H1 (cell line): ENCODE measurements at regions not wholly inside any gene's neighbourhood (a gene's known extent, or its start where the extent isn't known, plus 50 kb on each side); places are given as distances from the start of the nearest gene placed in this dataset.

Source experiments
- CTCF ChIA-PET: fragments of 300-600 bp; sonication (Branson Sonifier 250); formaldehyde crosslinking; loops from one replicate; lab custom pipeline; 2021; ENCODE audit not compliant: partially characterized antibody; lab: Charles Lee
- POLR2A ChIA-PET: fragments of 300-600 bp; sonication (Branson Sonifier 250); formaldehyde crosslinking; loops from one replicate; lab custom pipeline; 2021; ENCODE audit warnings: inconsistent platforms; ENCODE audit not compliant: partially characterized antibody; lab: Charles Lee
- DNase-seq, 2 experiments: peaks; one replicate each; pipeline versions ENCODE4 v3.0.0 to v3.0.0-alpha.2; 2010 to 2022; ENCODE audit warnings: low spot score in 2 of 2, low read depth in 1 of 2, mixed read lengths in 1 of 2
- FAIRE-seq: peaks from 2 replicates; lab custom pipeline; 2011; peaks lifted over from hg19 to GRCh38; lab: Jason Lieb, UNC
- H2AFZ ChIP-seq: 2 replicates; pipeline ENCODE4 v1.8.1; 2012; ENCODE audit warnings: low read length, inconsistent platforms
- H2AK5ac ChIP-seq: 2 replicates; pipeline ENCODE4 v1.6.1; 2013; ENCODE audit warnings: low read depth, low read length
- H2BK120ac ChIP-seq: replicated peaks from 2 replicates; pipeline ENCODE3; 2013; ENCODE audit warnings: low read depth, low read length, inconsistent platforms
- H2BK12ac ChIP-seq: 2 replicates; pipeline ENCODE4 v1.6.1; 2013; ENCODE audit warnings: low read depth, low read length
- H2BK15ac ChIP-seq: 2 replicates; pipeline ENCODE4 v1.6.1; 2013; ENCODE audit warnings: low read length
- H2BK20ac ChIP-seq: 2 replicates; pipeline ENCODE4 v1.6.1; 2013; ENCODE audit warnings: low read length
- H2BK5ac ChIP-seq: 2 replicates; pipeline ENCODE4 v1.6.1; 2013; ENCODE audit warnings: low read depth, low read length
- H3K14ac ChIP-seq: 2 replicates; pipeline ENCODE4 v1.6.1; 2013; ENCODE audit warnings: inconsistent platforms; ENCODE audit not compliant: insufficient read length
- H3K18ac ChIP-seq: 2 replicates; pipeline ENCODE4 v1.6.1; 2013; ENCODE audit warnings: low read length; ENCODE audit errors: extremely low read depth
- H3K23ac ChIP-seq: 2 replicates; pipeline ENCODE4 v1.6.1; 2013; ENCODE audit warnings: inconsistent platforms; ENCODE audit not compliant: insufficient read length
- H3K23me2 ChIP-seq: 2 replicates; pipeline ENCODE4 v1.6.1; 2013; ENCODE audit warnings: low read depth, low read length
- H3K27ac ChIP-seq: 2 replicates; pipeline ENCODE4 v1.6.1; 2011; ENCODE audit warnings: low read depth, low read length, inconsistent platforms
- H3K27me3 ChIP-seq, 4 experiments: replicated peaks in 1 of 4; 1 replicate in 1 of 4; 2 replicates in 3 of 4; pipeline versions ENCODE4 v1.6.1 to v1.8.1; 2011 to 2013; ENCODE audit warnings: low read length in 3 of 4, mild to moderate bottlenecking in 3 of 4, inconsistent platforms in 2 of 4, mixed read lengths in 2 of 4, moderate library complexity in 1 of 4; ENCODE audit not compliant: control insufficient read depth in 3 of 4, insufficient read depth in 3 of 4; ENCODE audit errors: extremely low read depth in 1 of 4
- H3K36me3 ChIP-seq, 4 experiments: 2 replicates each; pipeline versions ENCODE4 v1.6.1 to v1.8.1; 2011 to 2013; ENCODE audit warnings: mild to moderate bottlenecking in 4 of 4, low read length in 3 of 4, moderate library complexity in 2 of 4, control low read depth in 1 of 4, inconsistent platforms in 1 of 4; ENCODE audit not compliant: insufficient read depth in 4 of 4, control insufficient read depth in 2 of 4
- H3K4ac ChIP-seq: replicated peaks from 2 replicates; pipeline ENCODE3; 2013; ENCODE audit warnings: low read length, low read depth, mixed read lengths, inconsistent platforms; ENCODE audit not compliant: insufficient read length
- H3K4me1 ChIP-seq, 4 experiments: replicated peaks in 1 of 4; 1 replicate in 1 of 4; 2 replicates in 3 of 4; pipeline versions ENCODE4 v1.6.1 to v1.8.1; 2011 to 2013; ENCODE audit warnings: low read length in 3 of 4, inconsistent platforms in 2 of 4, mixed read lengths in 1 of 4; ENCODE audit not compliant: insufficient read depth in 4 of 4, control insufficient read depth in 3 of 4
- H3K4me2 ChIP-seq, 2 experiments: 2 replicates each; pipeline versions ENCODE4 v1.6.1 to v1.8.1; 2011 to 2013; ENCODE audit warnings: low read depth in 2 of 2, low read length in 2 of 2, control low read depth in 1 of 2, inconsistent platforms in 1 of 2, mild to moderate bottlenecking in 1 of 2; ENCODE audit not compliant: insufficient read depth in 1 of 2
- H3K4me3 ChIP-seq, 4 experiments: fragments of 200-600, 300-600 bp in 1 of 4; sonication (generic), shearing (Covaris generic), sonication (Bioruptor Twin) in 1 of 4; 2 replicates each; pipeline versions ENCODE4 v1.5.1 to v1.8.1; 2011 to 2016; ENCODE audit warnings: low read length in 4 of 4, low read depth in 3 of 4, control low read depth in 2 of 4, inconsistent platforms in 2 of 4, mild to moderate bottlenecking in 2 of 4, mixed read lengths in 1 of 4, moderate library complexity in 1 of 4; ENCODE audit not compliant: insufficient read depth in 2 of 4; ENCODE audit errors: extremely low read depth in 1 of 4
- H3K56ac ChIP-seq: replicated peaks from 2 replicates; pipeline ENCODE3; 2013; ENCODE audit warnings: low read depth, mild to moderate bottlenecking, mixed read lengths, low read length, inconsistent platforms; ENCODE audit not compliant: insufficient read length
- H3K79me1 ChIP-seq: 2 replicates; pipeline ENCODE4 v1.6.1; 2013; ENCODE audit warnings: low read depth, low read length, control low read depth
- H3K79me2 ChIP-seq, 2 experiments: 2 replicates each; pipeline versions ENCODE4 v1.6.1 to v1.8.1; 2012 to 2013; ENCODE audit warnings: low read length in 2 of 2, mild to moderate bottlenecking in 2 of 2, inconsistent platforms in 1 of 2; ENCODE audit not compliant: insufficient read depth in 2 of 2, control insufficient read depth in 1 of 2
- H3K9ac ChIP-seq, 4 experiments: replicated peaks in 1 of 4; 1 replicate in 1 of 4; 2 replicates in 3 of 4; pipeline versions ENCODE4 v1.6.1 to v1.8.1; 2011 to 2013; ENCODE audit warnings: low read depth in 3 of 4, low read length in 3 of 4, control low read depth in 2 of 4, mild to moderate bottlenecking in 2 of 4, moderate library complexity in 2 of 4, inconsistent platforms in 1 of 4; ENCODE audit errors: extremely low read depth in 1 of 4
- H3K9me3 ChIP-seq, 2 experiments: 2 replicates each; pipeline versions ENCODE4 v1.6.1 to v1.8.1; 2012 to 2013; ENCODE audit warnings: mild to moderate bottlenecking in 2 of 2, moderate library complexity in 2 of 2, control low read depth in 1 of 2, inconsistent platforms in 1 of 2, low read depth in 1 of 2, low read length in 1 of 2, mixed read lengths in 1 of 2; ENCODE audit not compliant: insufficient read depth in 2 of 2
- H4K20me1 ChIP-seq, 2 experiments: replicated peaks in 1 of 2; 2 replicates each; pipeline versions ENCODE3 to v1.8.1; 2011 to 2013; ENCODE audit warnings: inconsistent platforms in 2 of 2, low read length in 2 of 2, mild to moderate bottlenecking in 1 of 2; ENCODE audit not compliant: insufficient read depth in 2 of 2, control insufficient read depth in 1 of 2
- H4K5ac ChIP-seq: 2 replicates; pipeline ENCODE4 v1.6.1; 2013; ENCODE audit warnings: low read length, low read depth, mixed read lengths, inconsistent platforms; ENCODE audit not compliant: insufficient read length
- H4K8ac ChIP-seq: 2 replicates; pipeline ENCODE4 v1.8.0; 2013; ENCODE audit warnings: mild to moderate bottlenecking, moderate library complexity, low read length, inconsistent platforms; ENCODE audit not compliant: insufficient read depth; ENCODE audit errors: extremely low read depth
- H4K91ac ChIP-seq: replicated peaks from 2 replicates; pipeline ENCODE3; 2013; ENCODE audit warnings: low read length, mixed read lengths, inconsistent platforms; ENCODE audit not compliant: insufficient read length
- CBX5 ChIP-seq: fragments of 300-800, 300-1000 bp; sonication (generic); IDR thresholded peaks from 2 replicates; pipeline ENCODE4 v1.7.1; 2016; ENCODE audit warnings: antibody characterized with exemption, low read length, low read depth
- CHD1 ChIP-seq: IDR thresholded peaks from 2 replicates; pipeline ENCODE4 v1.6.1; 2012; ENCODE audit warnings: low read depth, low read length, improper control_type of control experiment
- CTBP2 ChIP-seq: IDR thresholded peaks from 2 replicates; pipeline ENCODE4 v1.7.0; 2011; ENCODE audit warnings: borderline replicate concordance, mild to moderate bottlenecking, moderate library complexity, mixed read lengths, low read length; ENCODE audit not compliant: insufficient read depth, insufficient read length
- GABPA ChIP-seq: IDR thresholded peaks from 2 replicates; pipeline ENCODE4 v1.6.1; 2011; ENCODE audit warnings: mild to moderate bottlenecking, low read length, moderate library complexity, borderline replicate concordance; ENCODE audit not compliant: insufficient read depth
- HDAC2 ChIP-seq, 2 experiments: fragments of 300-600 bp in 1 of 2; sonication (generic) in 1 of 2; IDR thresholded peaks; 2 replicates each; pipeline ENCODE4 v1.6.1; 2011 to 2012; ENCODE audit warnings: low read depth in 2 of 2, low read length in 2 of 2, mild to moderate bottlenecking in 2 of 2, moderate library complexity in 2 of 2, borderline replicate concordance in 1 of 2, inconsistent platforms in 1 of 2
- HDAC6 ChIP-seq: IDR thresholded peaks from one replicate; pipeline ENCODE4 v1.7.1; 2012; ENCODE audit warnings: low read depth, mild to moderate bottlenecking, inconsistent platforms, low read length, moderate library complexity
- MAFK ChIP-seq: IDR thresholded peaks from 2 replicates; pipeline ENCODE4 v1.6.1; 2012; ENCODE audit warnings: low read depth, mild to moderate bottlenecking, improper control_type of control experiment, low read length
- POLR2A ChIP-seq, 2 experiments: IDR thresholded peaks; 1 replicate in 1 of 2; 2 replicates in 1 of 2; pipeline ENCODE4 v1.6.1; 2011; ENCODE audit warnings: low read depth in 2 of 2, low read length in 2 of 2, mild to moderate bottlenecking in 2 of 2; ENCODE audit errors: control extremely low read depth in 1 of 2
- RNF2 ChIP-seq: fragments of 200-900, 300-1000 bp; sonication (generic); IDR thresholded peaks from 2 replicates; pipeline ENCODE4 v1.7.1; 2016; ENCODE audit warnings: borderline replicate concordance, low read depth, mild to moderate bottlenecking, antibody characterized with exemption, low read length; ENCODE audit not compliant: poor library complexity, severe bottlenecking; ENCODE audit errors: missing control alignments
- SIRT6 ChIP-seq: IDR thresholded peaks from one replicate; pipeline ENCODE4 v1.7.1; 2012; ENCODE audit warnings: low read length, inconsistent platforms
- SP1 ChIP-seq: IDR thresholded peaks from 2 replicates; pipeline ENCODE4 v1.6.1; 2011; ENCODE audit warnings: low read depth, low read length
- TEAD4 ChIP-seq: IDR thresholded peaks from 2 replicates; pipeline ENCODE4 v1.6.1; 2012; ENCODE audit warnings: low read depth, low read length, inconsistent platforms, mixed read lengths
- WGBS, 2 experiments: shearing (Covaris generic) in 1 of 2; methylation state at CpG; one replicate each; pipeline versions ENCODE4 v1.1.6 to v1.1.7; 2013 to 2015; ENCODE audit warnings: low lambda C conversion rate in 2 of 2, mixed read lengths in 2 of 2, inconsistent platforms in 1 of 2, low coverage in 1 of 2, missing lambda C conversion rate in 1 of 2; ENCODE audit not compliant: insufficient replicate concordance in 2 of 2, insufficient coverage in 1 of 2, insufficient read length in 1 of 2; ENCODE audit errors: extremely low coverage in 1 of 2, missing lambda C conversion rate in 1 of 2; 5-methylcytosine and 5-hydroxymethylcytosine counted together
- TF ChIP-seq, protein P1 (sequence below): IDR thresholded peaks from 2 replicates; pipeline ENCODE4 v1.6.1; 2012; ENCODE audit warnings: low read length, inconsistent platforms

DNA sequence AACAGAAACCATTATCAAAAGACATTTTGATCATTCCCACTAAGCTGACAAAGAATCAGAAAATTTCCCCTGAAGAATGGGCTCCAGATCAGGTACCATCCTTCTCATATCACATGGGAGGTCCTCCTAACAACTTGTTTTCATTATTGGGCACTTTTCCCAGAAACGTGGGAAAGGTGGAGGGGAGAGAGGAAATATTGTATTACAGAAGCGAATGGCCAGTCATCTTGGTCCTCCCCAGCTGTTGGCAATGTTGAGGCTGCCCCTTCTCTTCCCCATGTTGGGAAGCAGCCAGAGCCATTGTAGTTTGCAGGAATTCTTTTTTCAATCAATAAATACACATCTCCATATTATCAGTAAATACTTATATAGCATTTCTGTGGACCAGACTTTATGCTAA lies 126.2 kb upstream of the ZNF608 start:
- H3K4ac ChIP-seq, result no peak overlapping the region
- no peak for TF ChIP-seq GABPA
- no peak for TF ChIP-seq SIRT6
- TF ChIP-seq HDAC2 (IDR thresholded peaks at IDR 0.05; ENCODE audit: borderline replicate concordance in 1 of 2, low read depth in 2 of 2, low read length in 2 of 2), result no peak
- TF ChIP-seq SP1, result no peak
- no peak for TF ChIP-seq TEAD4
- TF ChIP-seq CBX5, result no peak
- no peak for TF ChIP-seq HDAC6
- no peak for TF ChIP-seq RNF2
- no peak for TF ChIP-seq CHD1
- TF ChIP-seq MAFK, result no peak
- no peak for TF ChIP-seq CTBP2
- TF ChIP-seq POLR2A (IDR thresholded peaks at IDR 0.05; ENCODE audit: control extremely low read depth in 1 of 2, low read depth in 2 of 2, low read length in 2 of 2), result no peak
- TF ChIP-seq, protein P1, sequence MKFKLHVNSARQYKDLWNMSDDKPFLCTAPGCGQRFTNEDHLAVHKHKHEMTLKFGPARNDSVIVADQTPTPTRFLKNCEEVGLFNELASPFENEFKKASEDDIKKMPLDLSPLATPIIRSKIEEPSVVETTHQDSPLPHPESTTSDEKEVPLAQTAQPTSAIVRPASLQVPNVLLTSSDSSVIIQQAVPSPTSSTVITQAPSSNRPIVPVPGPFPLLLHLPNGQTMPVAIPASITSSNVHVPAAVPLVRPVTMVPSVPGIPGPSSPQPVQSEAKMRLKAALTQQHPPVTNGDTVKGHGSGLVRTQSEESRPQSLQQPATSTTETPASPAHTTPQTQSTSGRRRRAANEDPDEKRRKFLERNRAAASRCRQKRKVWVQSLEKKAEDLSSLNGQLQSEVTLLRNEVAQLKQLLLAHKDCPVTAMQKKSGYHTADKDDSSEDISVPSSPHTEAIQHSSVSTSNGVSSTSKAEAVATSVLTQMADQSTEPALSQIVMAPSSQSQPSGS, result no peak

More for the DNA sequence above, 126.2 kb upstream of the ZNF608 start:
- Histone ChIP-seq H2AK5ac (no peak overlapping the region), H3K27ac (no peak overlapping the region), H3K79me1 (no peaks in the 10 kb centered on the region), H4K5ac (no peak overlapping the region), H3K4me2 (no peak overlapping the region), H3K23ac (no peak overlapping the region), H2BK20ac (no peak overlapping the region), H2AFZ (no peak overlapping the region), H4K8ac (no peak overlapping the region), H3K18ac (no peak overlapping the region), H4K20me1 (no peaks in the 10 kb centered on the region), H2BK120ac (no peak overlapping the region), H3K36me3 (no peaks in the 10 kb centered on the region), H3K9ac (no peak overlapping the region), H3K14ac (no peak overlapping the region), H4K91ac (no peak overlapping the region), H3K56ac (no peak overlapping the region), H2BK5ac (no peak overlapping the region), H2BK15ac (no peak overlapping the region), H3K23me2 (no peaks in the 10 kb centered on the region), H3K4me1 (peaks cover 0 to 5% (median 3%) of the 10 kb centered on the region in 4 experiments; a peak in 3 of 7 replicates), H3K79me2 (no peaks in the 10 kb centered on the region), H3K9me3 (no peaks in the 10 kb centered on the region), H2BK12ac (no peak overlapping the region), H3K4me3 (no peak overlapping the region), H3K27me3 (no peaks in the 10 kb centered on the region)
- FAIRE-seq (no peak), DNase-seq (no peak)
- ChIA-PET CTCF (no interaction called here), POLR2A (no interaction called here)
- WGBS, 2 experiments, result 70% methylated on average over 2 of the region's 2 CpGs; no CpG with 5 or more reads in 1 of the 2 experiments
